Left lung (tissue), 4 donors: ENCODE measurements at regions not wholly inside any gene's neighbourhood (a gene's known extent, or its start where the extent isn't known, plus 50 kb on each side); places are given as distances from the start of the nearest gene placed in this dataset.
"Not testable (repeated sequence)": the region's sequence is repeated elsewhere in the genome, so short reads cannot be mapped to it uniquely, and the experiment has no call there.

Experiments used
- ATAC-seq: fragments of 200-7000 bp; cut with Tn5 transposase; one replicate; pipeline ENCODE4 v1.9.1; 2020; ENCODE audit warnings: moderate library complexity
- DNase-seq, 4 donors: peaks; one replicate each; pipeline ENCODE4 v3.0.0-alpha.2; 2013 to 2020
- H3K27ac ChIP-seq, 2 donors: fragments of 200-600 bp; sonication (generic) in 1 of 2; one replicate each; pipeline versions ENCODE4 v1.5.0 to v1.8.0; 2020 to 2021
- H3K27me3 ChIP-seq, 2 donors: fragments of 200-600 bp; sonication (generic) in 1 of 2; one replicate each; pipeline versions ENCODE4 v1.5.0 to v1.8.0; 2020 to 2021
- H3K36me3 ChIP-seq, 2 donors: fragments of 200-600 bp; sonication (generic) in 1 of 2; one replicate each; pipeline versions ENCODE4 v1.5.0 to v1.8.0; 2020 to 2021
- H3K4me1 ChIP-seq, 2 donors: fragments of 200-600 bp; one replicate each; pipeline ENCODE4 v1.8.0; 2021
- H3K4me3 ChIP-seq, 2 donors: fragments of 200-600 bp; sonication (generic) in 1 of 2; one replicate each; pipeline versions ENCODE4 v1.5.0 to v1.8.0; 2020 to 2021; ENCODE audit warnings: mild to moderate bottlenecking in 1 of 2
- H3K9me3 ChIP-seq, 2 donors: fragments of 200-600 bp; sonication (generic) in 1 of 2; one replicate each; pipeline versions ENCODE4 v1.5.0 to v1.8.0; 2020 to 2021
- CTCF ChIP-seq, 2 donors: fragments of 200-600 bp; sonication (generic) in 1 of 2; IDR thresholded peaks; one replicate each; pipeline versions ENCODE4 v1.5.0 to v1.8.0; 2021; ENCODE audit warnings: antibody characterized with exemption in 2 of 2
- intact Hi-C, 2 donors: fragments of 100-400 bp; cut with DNase I; formaldehyde crosslinking; loops; one replicate each; pipeline versions ENCODE4 v1.11.2 to v1.14.2; 2022
- donor health status: DM: no; HTN: yes; CAD: no.
- donor health status: DM: no; HTN: no; CAD: no.

- Histone ChIP-seq H3K27ac (no peak overlapping the region), H3K9me3 (peaks cover 0 to 6% of the 10 kb centered on the region in 2 donors), H3K36me3 (no peaks in the 10 kb centered on the region), H3K4me1 (no peaks in the 10 kb centered on the region), H3K4me3 (no peak overlapping the region), H3K27me3 (no peaks in the 10 kb centered on the region)
- no peak for TF ChIP-seq CTCF (IDR thresholded peaks at IDR 0.05)
- peak in 2 of 4 donors; percentile 16 to 27 for DNase-seq
- ATAC-seq: no peak
- intact Hi-C loops: no loop called here
Observed at GRCh38 chr15:87549296-87549695, 707.2 kb downstream of the NTRK3 start.

GRCh38 chr15:87548590-87548989 is 707.9 kb downstream of the NTRK3 start:
- H3K27me3 ChIP-seq, H3K36me3 ChIP-seq, H3K4me3 ChIP-seq, intact Hi-C loops, H3K9me3 ChIP-seq, H3K27ac ChIP-seq, H3K4me1 ChIP-seq, ATAC-seq, DNase-seq: not testable (repeated sequence)

- no peaks in the 10 kb centered on the region for H3K27me3 ChIP-seq
- peak; percentile 34 for ATAC-seq
- TF ChIP-seq CTCF (IDR thresholded peaks at IDR 0.05): no peak
- intact Hi-C loops: no loop called here
- no peaks in the 10 kb centered on the region for H3K36me3 ChIP-seq
- H3K9me3 ChIP-seq: no peaks in the 10 kb centered on the region
- H3K4me3 ChIP-seq: no peak overlapping the region
- DNase-seq: no peak
- H3K27ac ChIP-seq: no peak overlapping the region
- no peaks in the 10 kb centered on the region for H3K4me1 ChIP-seq
Observed at GRCh38 chr15:87547470-87548181, 708.9 kb downstream of the NTRK3 start.

- ATAC-seq (no peak), DNase-seq (no peak)
- intact Hi-C loops: no loop called here
- H3K9me3 ChIP-seq: peaks cover 0 to 10% of the 10 kb centered on the region in 2 donors
- no peaks in the 10 kb centered on the region for H3K36me3 ChIP-seq
- H3K27ac ChIP-seq: no peak overlapping the region
- H3K4me3 ChIP-seq: no peak overlapping the region
- no peaks in the 10 kb centered on the region for H3K27me3 ChIP-seq
- no peaks in the 10 kb centered on the region for H3K4me1 ChIP-seq
- no peak for TF ChIP-seq CTCF (IDR thresholded peaks at IDR 0.05)
Observed at GRCh38 chr15:87538327-87538834, 718.2 kb downstream of the NTRK3 start.

- no peak for TF ChIP-seq CTCF (IDR thresholded peaks at IDR 0.05)
Observed at GRCh38 chr15:87537295-87537694, 719.2 kb downstream of the NTRK3 start.

GRCh38 chr15:87533637-87534036 is 722.9 kb downstream of the NTRK3 start:
- H3K9me3 ChIP-seq: peaks cover 0 to 20% of the 10 kb centered on the region in 2 donors
- H3K27ac ChIP-seq, DNase-seq, intact Hi-C loops, H3K4me1 ChIP-seq, ATAC-seq, H3K36me3 ChIP-seq, H3K27me3 ChIP-seq, H3K4me3 ChIP-seq: not testable (repeated sequence)

More at GRCh38 chr15:87537295-87537694, 719.2 kb downstream of the NTRK3 start:
- peaks cover 0 to 19% of the 10 kb centered on the region in 2 donors for H3K9me3 ChIP-seq
- no peak for ATAC-seq
- no peaks in the 10 kb centered on the region for H3K36me3 ChIP-seq
- no peak overlapping the region for H3K4me3 ChIP-seq
- no peak for DNase-seq
- no peaks in the 10 kb centered on the region for H3K4me1 ChIP-seq
- intact Hi-C loops: no loop called here
- no peak overlapping the region for H3K27ac ChIP-seq
- no peaks in the 10 kb centered on the region for H3K27me3 ChIP-seq
